ENCODE measurements at regions not wholly inside any gene's neighbourhood (a gene's known extent, or its start where the extent isn't known, plus 50 kb on each side); places are given as distances from the start of the nearest gene placed in this dataset.

DNA sequence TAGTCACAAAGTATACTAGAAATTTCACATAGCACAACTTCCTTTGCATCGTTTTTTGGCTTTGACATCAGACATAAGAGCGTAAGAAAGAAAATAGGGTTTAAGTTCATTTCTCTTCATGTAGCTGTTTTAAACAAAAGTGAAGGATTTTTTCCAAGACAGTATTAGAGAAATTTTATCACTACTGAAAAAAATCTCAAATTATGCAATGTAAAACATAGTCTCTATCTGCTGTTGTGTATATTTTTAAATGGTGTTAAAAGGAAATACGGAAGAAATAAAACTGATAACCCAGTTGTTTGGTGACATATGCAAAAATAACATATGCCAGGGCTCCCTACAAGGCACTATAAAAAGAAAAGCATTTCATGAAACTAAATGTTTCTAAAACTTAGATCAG, 1449.4 kb downstream of the LRRC4C start:
- TF ChIP-seq, protein P1, sequence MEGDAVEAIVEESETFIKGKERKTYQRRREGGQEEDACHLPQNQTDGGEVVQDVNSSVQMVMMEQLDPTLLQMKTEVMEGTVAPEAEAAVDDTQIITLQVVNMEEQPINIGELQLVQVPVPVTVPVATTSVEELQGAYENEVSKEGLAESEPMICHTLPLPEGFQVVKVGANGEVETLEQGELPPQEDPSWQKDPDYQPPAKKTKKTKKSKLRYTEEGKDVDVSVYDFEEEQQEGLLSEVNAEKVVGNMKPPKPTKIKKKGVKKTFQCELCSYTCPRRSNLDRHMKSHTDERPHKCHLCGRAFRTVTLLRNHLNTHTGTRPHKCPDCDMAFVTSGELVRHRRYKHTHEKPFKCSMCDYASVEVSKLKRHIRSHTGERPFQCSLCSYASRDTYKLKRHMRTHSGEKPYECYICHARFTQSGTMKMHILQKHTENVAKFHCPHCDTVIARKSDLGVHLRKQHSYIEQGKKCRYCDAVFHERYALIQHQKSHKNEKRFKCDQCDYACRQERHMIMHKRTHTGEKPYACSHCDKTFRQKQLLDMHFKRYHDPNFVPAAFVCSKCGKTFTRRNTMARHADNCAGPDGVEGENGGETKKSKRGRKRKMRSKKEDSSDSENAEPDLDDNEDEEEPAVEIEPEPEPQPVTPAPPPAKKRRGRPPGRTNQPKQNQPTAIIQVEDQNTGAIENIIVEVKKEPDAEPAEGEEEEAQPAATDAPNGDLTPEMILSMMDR (IDR thresholded peaks at IDR 0.05; ENCODE audit: insufficient read depth, low read depth, low read length), result no peak
- TF ChIP-seq EZH2 (IDR thresholded peaks at IDR 0.05; ENCODE audit: insufficient read depth, low read length), result no peak
